Astrocyte (in vitro differentiated cells and primary cell): ENCODE measurements at regions not wholly inside any gene's neighbourhood (a gene's known extent, or its start where the extent isn't known, plus 50 kb on each side); places are given as distances from the start of the nearest gene placed in this dataset.

ENCODE experiments used
- DNase-seq: peaks from one replicate; pipeline ENCODE4 v3.0.0-alpha.2; 2010; ENCODE audit warnings: low read depth
- FAIRE-seq: peaks from 2 replicates; lab custom pipeline; 2011; peaks lifted over from hg19 to GRCh38; lab: Jason Lieb, UNC
- H2AFZ ChIP-seq: 2 replicates; pipeline ENCODE4 v1.6.0; 2012; ENCODE audit warnings: low read depth, low read length, inconsistent platforms
- H3K27ac ChIP-seq: 2 replicates; pipeline ENCODE4 v1.5.1; 2011; ENCODE audit warnings: low read depth, low read length, inconsistent platforms
- H3K27me3 ChIP-seq: 2 replicates; pipeline ENCODE4 v1.6.0; 2011; ENCODE audit warnings: low read length, inconsistent platforms; ENCODE audit not compliant: insufficient read depth
- H3K36me3 ChIP-seq: 2 replicates; pipeline ENCODE4 v1.5.1; 2011; ENCODE audit warnings: low read length, inconsistent platforms; ENCODE audit not compliant: insufficient read depth
- H3K4me1 ChIP-seq: 2 replicates; pipeline ENCODE4 v1.5.1; 2011; ENCODE audit warnings: low read length, inconsistent platforms; ENCODE audit not compliant: insufficient read depth
- H3K4me2 ChIP-seq: 2 replicates; pipeline ENCODE4 v1.6.0; 2012; ENCODE audit warnings: low read length, inconsistent platforms
- H3K4me3 ChIP-seq: 2 replicates; pipeline ENCODE4 v1.5.1; 2011; ENCODE audit warnings: low read depth, mild to moderate bottlenecking, low read length, inconsistent platforms; ENCODE audit not compliant: insufficient read depth
- H3K79me2 ChIP-seq: 2 replicates; pipeline ENCODE4 v1.6.0; 2012; ENCODE audit warnings: mild to moderate bottlenecking, low read length, inconsistent platforms; ENCODE audit not compliant: insufficient read depth
- H3K9ac ChIP-seq: 2 replicates; pipeline ENCODE4 v1.6.0; 2012; ENCODE audit warnings: mild to moderate bottlenecking, low read length, inconsistent platforms
- H3K9me3 ChIP-seq: 2 replicates; pipeline ENCODE4 v1.5.1; 2012; ENCODE audit warnings: low read depth, mild to moderate bottlenecking, low read length, inconsistent platforms; ENCODE audit not compliant: insufficient read depth
- H4K20me1 ChIP-seq: 2 replicates; pipeline ENCODE4 v1.6.0; 2012; ENCODE audit warnings: low read length, inconsistent platforms; ENCODE audit not compliant: insufficient read depth
- H3K27ac Mint-ChIP-seq: one replicate; pipeline ENCODE4 v1.8.0; 2021; ENCODE audit warnings: mild to moderate bottlenecking, mixed read lengths; ENCODE audit not compliant: unreplicated experiment
- H3K27me3 Mint-ChIP-seq: one replicate; pipeline ENCODE4 v1.8.0; 2021; ENCODE audit warnings: low read depth, mixed read lengths; ENCODE audit not compliant: unreplicated experiment
- H3K36me3 Mint-ChIP-seq: one replicate; pipeline ENCODE4 v1.8.0; 2021; ENCODE audit warnings: low read depth, mixed read lengths; ENCODE audit not compliant: unreplicated experiment
- H3K4me1 Mint-ChIP-seq: one replicate; pipeline ENCODE4 v1.8.0; 2021; ENCODE audit warnings: low read depth, mixed read lengths; ENCODE audit not compliant: unreplicated experiment
- H3K4me3 Mint-ChIP-seq: one replicate; pipeline ENCODE4 v1.8.0; 2021; ENCODE audit warnings: mild to moderate bottlenecking, moderate library complexity, mixed read lengths; ENCODE audit not compliant: unreplicated experiment
- H3K9me3 Mint-ChIP-seq: one replicate; pipeline ENCODE4 v1.8.0; 2021; ENCODE audit warnings: mild to moderate bottlenecking, mixed read lengths; ENCODE audit not compliant: unreplicated experiment
- CTCF ChIP-seq: IDR thresholded peaks from 2 replicates; pipeline ENCODE4 v1.5.1; 2011; ENCODE audit warnings: low read depth, mild to moderate bottlenecking, inconsistent platforms, low read length, moderate library complexity; ENCODE audit not compliant: insufficient read depth
- EZH2 ChIP-seq: IDR thresholded peaks from 2 replicates; pipeline ENCODE4 v1.6.1; 2012; ENCODE audit warnings: mild to moderate bottlenecking, low read length, inconsistent platforms; ENCODE audit not compliant: insufficient read depth

- H3K4me3 ChIP-seq: peak overlapping the region; percentile 99
- H3K4me1 Mint-ChIP-seq: peaks cover 6% of the 10 kb centered on the region
- no peak for TF ChIP-seq CTCF
- no peak for TF ChIP-seq EZH2
- H3K9ac ChIP-seq: peak overlapping the region; percentile 98
- no peaks in the 10 kb centered on the region for H3K27me3 Mint-ChIP-seq
- H3K4me1 ChIP-seq: peaks cover 10% of the 10 kb centered on the region
- H2AFZ ChIP-seq: no peak overlapping the region
- H3K4me3 Mint-ChIP-seq: peak overlapping the region; percentile 93
- H3K4me2 ChIP-seq: peak overlapping the region; percentile 92
- no peaks in the 10 kb centered on the region for H3K36me3 Mint-ChIP-seq
- no peaks in the 10 kb centered on the region for H3K9me3 ChIP-seq
- no peak for DNase-seq
- H3K79me2 ChIP-seq: peaks cover 56% of the 10 kb centered on the region
- peak overlapping the region; percentile 94 for H3K27ac Mint-ChIP-seq
- no peaks in the 10 kb centered on the region for H3K36me3 ChIP-seq
- no peak for FAIRE-seq
- H4K20me1 ChIP-seq: peaks cover 53% of the 10 kb centered on the region
- H3K27ac ChIP-seq: peak overlapping the region; percentile 84
- H3K27me3 ChIP-seq: no peaks in the 10 kb centered on the region
- no peaks in the 10 kb centered on the region for H3K9me3 Mint-ChIP-seq
Measured at GRCh38 chr9:94167376-94167890, 83.2 kb downstream of the PTPDC1 start.

GRCh38 chr9:94168203-94169000 is 84.1 kb downstream of the PTPDC1 start:
- Histone ChIP-seq H4K20me1 (peaks cover 62% of the 10 kb centered on the region), H3K36me3 (peaks cover 4% of the 10 kb centered on the region), H3K4me3 (peak overlapping the region; percentile 99), H3K9me3 (no peaks in the 10 kb centered on the region), H3K27ac (peak overlapping the region; percentile 84), H3K4me2 (peak overlapping the region; percentile 92), H3K27me3 (no peaks in the 10 kb centered on the region), H3K79me2 (peaks cover 66% of the 10 kb centered on the region), H2AFZ (no peak overlapping the region), H3K4me1 (peaks cover 10% of the 10 kb centered on the region), H3K9ac (peak overlapping the region; percentile 98)
- H3K9me3 Mint-ChIP-seq: no peaks in the 10 kb centered on the region
- no peaks in the 10 kb centered on the region for H3K36me3 Mint-ChIP-seq
- DNase-seq (peak; percentile 35), FAIRE-seq (no peak)
- no peaks in the 10 kb centered on the region for H3K27me3 Mint-ChIP-seq
- H3K4me3 Mint-ChIP-seq: peak overlapping the region; percentile 93
- TF ChIP-seq CTCF: no peak
- TF ChIP-seq EZH2: no peak
- H3K27ac Mint-ChIP-seq: peak overlapping the region; percentile 94
- peaks cover 10% of the 10 kb centered on the region for H3K4me1 Mint-ChIP-seq

GRCh38 chr9:94169968-94170367 is 85.7 kb downstream of the PTPDC1 start:
- H3K27me3 ChIP-seq: no peaks in the 10 kb centered on the region
- peaks cover 11% of the 10 kb centered on the region for H3K36me3 ChIP-seq
- no peak overlapping the region for H2AFZ ChIP-seq
- H3K4me1 ChIP-seq: peaks cover 24% of the 10 kb centered on the region
- TF ChIP-seq CTCF (no peak), EZH2 (no peak)
- Mint-ChIP-seq H3K4me3 (peak overlapping the region; percentile 78), H3K36me3 (no peaks in the 10 kb centered on the region), H3K27me3 (no peaks in the 10 kb centered on the region), H3K9me3 (no peaks in the 10 kb centered on the region), H3K4me1 (peaks cover 12% of the 10 kb centered on the region), H3K27ac (peak overlapping the region; percentile 38)
- H4K20me1 ChIP-seq: peaks cover 78% of the 10 kb centered on the region
- no peak overlapping the region for H3K9ac ChIP-seq
- no peak overlapping the region for H3K27ac ChIP-seq
- peak overlapping the region; percentile 92 for H3K4me2 ChIP-seq
- H3K4me3 ChIP-seq: no peak overlapping the region
- H3K79me2 ChIP-seq: peaks cover 82% of the 10 kb centered on the region
- DNase-seq (no peak), FAIRE-seq (no peak)
- no peaks in the 10 kb centered on the region for H3K9me3 ChIP-seq
